Keratinocyte (primary cell): ENCODE measurements at regions not wholly inside any gene's neighbourhood (a gene's known extent, or its start where the extent isn't known, plus 50 kb on each side); places are given as distances from the start of the nearest gene placed in this dataset.

Experiments used
- CTCF ChIP-seq, 3 experiments: IDR thresholded peaks in 1 of 3; conservative IDR thresholded peaks in 1 of 3; optimal IDR thresholded peaks in 1 of 3; 2 replicates in 2 of 3; 3 replicates in 1 of 3; pipeline versions ENCODE3 to v1.5.1; 2011; ENCODE audit warnings: low read length in 3 of 3, mild to moderate bottlenecking in 3 of 3, moderate library complexity in 2 of 3, control low read depth in 1 of 3, inconsistent platforms in 1 of 3; ENCODE audit not compliant: insufficient read depth in 2 of 3; ENCODE audit errors: extremely low read depth in 1 of 3
- EZH2 ChIP-seq: IDR thresholded peaks from one replicate; pipeline ENCODE4 v1.6.1; 2012; ENCODE audit warnings: inconsistent platforms, mild to moderate bottlenecking, low read length, moderate library complexity

- TF ChIP-seq CTCF (optimal IDR thresholded peaks at IDR 0.05 in 1 of 3, IDR thresholded peaks at IDR 0.05 in 1 of 3, conservative IDR thresholded peaks at IDR 0.05 in 1 of 3; ENCODE audit: extremely low read depth in 1 of 3, insufficient read depth in 2 of 3, low read length in 3 of 3) (no peak), EZH2 (no peak)
These were observed 184.5 kb upstream of the CNTNAP5 start for GRCh38 chr2:123840574-123840973.
